Fibroblast of peridontal ligament (primary cell): ENCODE measurements at regions not wholly inside any gene's neighbourhood (a gene's known extent, or its start where the extent isn't known, plus 50 kb on each side); places are given as distances from the start of the nearest gene placed in this dataset.
A peak's percentile ranks its signal among the peaks of the same experiment; 100 is the strongest.

Experiments
- DNase-seq: peaks from one replicate; pipeline ENCODE4 v3.0.0-alpha.2; 2010; ENCODE audit errors: extremely low read depth

GRCh38 chr1:59115865-59116264, 181.0 kb upstream of the FGGY start:
- DNase-seq = no peak

GRCh38 chr1:59116920-59117542, 179.9 kb upstream of the FGGY start:
- peak; percentile 72 for DNase-seq

- no peak for DNase-seq
Observed at GRCh38 chr1:59122527-59122926, 174.4 kb upstream of the FGGY start.

GRCh38 chr1:59123081-59123681, 173.7 kb upstream of the FGGY start:
- no peak for DNase-seq

GRCh38 chr1:59124166-59124565, 172.7 kb upstream of the FGGY start:
- DNase-seq = peak; percentile 55

GRCh38 chr1:59125154-59125553, 171.7 kb upstream of the FGGY start:
- no peak for DNase-seq

GRCh38 chr1:59125676-59126320, 171.1 kb upstream of the FGGY start:
- no peak for DNase-seq

GRCh38 chr1:59126366-59126765, 170.5 kb upstream of the FGGY start:
- DNase-seq = no peak

GRCh38 chr1:59128239-59128736, 168.6 kb upstream of the FGGY start:
- peak; percentile 65 for DNase-seq

- DNase-seq = peak; percentile 62
Observed at GRCh38 chr1:59128784-59129227, 168.1 kb upstream of the FGGY start.

GRCh38 chr1:59132295-59132694, 164.6 kb upstream of the FGGY start:
- DNase-seq = no peak

GRCh38 chr1:59133997-59134396, 162.9 kb upstream of the FGGY start:
- no peak for DNase-seq

GRCh38 chr1:59135761-59136255, 161.1 kb upstream of the FGGY start:
- DNase-seq = no peak

- peak; percentile 68 for DNase-seq
Observed at GRCh38 chr1:59136541-59137275, 160.2 kb upstream of the FGGY start.

- DNase-seq = no peak
Observed at GRCh38 chr1:59137276-59137615, 159.6 kb upstream of the FGGY start.

GRCh38 chr1:59137968-59138367, 158.9 kb upstream of the FGGY start:
- no peak for DNase-seq

- peak; percentile 28 for DNase-seq
Observed at GRCh38 chr1:59138402-59138801, 158.5 kb upstream of the FGGY start.

GRCh38 chr1:59139396-59139795, 157.5 kb upstream of the FGGY start:
- DNase-seq = no peak

- DNase-seq = no peak
Observed at GRCh38 chr1:59141267-59141863, 155.5 kb upstream of the FGGY start.

- no peak for DNase-seq
Observed at GRCh38 chr1:59142311-59143132, 154.4 kb upstream of the FGGY start.

- DNase-seq = peak; percentile 91
Observed at GRCh38 chr1:59143133-59143487, 153.8 kb upstream of the FGGY start.
